Neuronal stem cell (in vitro differentiated cells): ENCODE measurements at regions not wholly inside any gene's neighbourhood (a gene's known extent, or its start where the extent isn't known, plus 50 kb on each side); places are given as distances from the start of the nearest gene placed in this dataset.

ENCODE experiments used
- DNase-seq: peaks from one replicate; pipeline ENCODE4 v3.0.0-alpha.2; 2013; ENCODE audit warnings: low spot score
- H2AFZ ChIP-seq: one replicate; pipeline ENCODE4 v1.6.1; 2013; ENCODE audit warnings: mild to moderate bottlenecking, low read length, inconsistent platforms
- H2AK5ac ChIP-seq: 2 replicates; pipeline ENCODE4 v1.6.1; 2013; ENCODE audit warnings: low read depth, mild to moderate bottlenecking, inconsistent platforms, low read length, moderate library complexity, mixed read lengths
- H2BK120ac ChIP-seq: 2 replicates; pipeline ENCODE4 v1.6.1; 2013; ENCODE audit warnings: low read depth, mild to moderate bottlenecking, inconsistent platforms, low read length, moderate library complexity, mixed read lengths
- H2BK12ac ChIP-seq: one replicate; pipeline ENCODE4 v1.6.1; 2013; ENCODE audit warnings: low read length, inconsistent platforms
- H2BK15ac ChIP-seq: 2 replicates; pipeline ENCODE4 v1.6.1; 2013; ENCODE audit warnings: mild to moderate bottlenecking, low read length, inconsistent platforms, mixed read lengths
- H2BK5ac ChIP-seq: one replicate; pipeline ENCODE4 v1.6.1; 2013; ENCODE audit warnings: inconsistent platforms, mild to moderate bottlenecking, low read length, moderate library complexity
- H3K14ac ChIP-seq: one replicate; pipeline ENCODE4 v1.6.1; 2013; ENCODE audit warnings: low read length, inconsistent platforms
- H3K18ac ChIP-seq: 2 replicates; pipeline ENCODE4 v1.6.1; 2013; ENCODE audit warnings: low read length, inconsistent platforms
- H3K23ac ChIP-seq: 2 replicates; pipeline ENCODE4 v1.6.1; 2013; ENCODE audit warnings: low read depth, mild to moderate bottlenecking, mixed read lengths, low read length, inconsistent platforms; ENCODE audit not compliant: poor library complexity
- H3K27ac ChIP-seq: replicated peaks from 3 replicates; pipeline ENCODE4 v1.5.1; 2013; ENCODE audit warnings: low read length, inconsistent platforms
- H3K27me3 ChIP-seq, 3 experiments: 2 replicates each; pipeline ENCODE4 v1.6.1; 2013; ENCODE audit warnings: low read length in 3 of 3, mild to moderate bottlenecking in 2 of 3, inconsistent platforms in 1 of 3, low read depth in 1 of 3, mixed read lengths in 1 of 3, moderate library complexity in 1 of 3; ENCODE audit not compliant: control insufficient read depth in 3 of 3, insufficient read depth in 3 of 3
- H3K36me3 ChIP-seq, 2 donors: replicated peaks in 1 of 2; 2 replicates each; pipeline ENCODE4 v1.6.1; 2013; ENCODE audit warnings: low read length in 2 of 2; ENCODE audit not compliant: control insufficient read depth in 2 of 2, insufficient read depth in 2 of 2
- H3K4ac ChIP-seq: 2 replicates; pipeline ENCODE4 v1.6.1; 2013; ENCODE audit warnings: inconsistent platforms, mild to moderate bottlenecking, low read length, moderate library complexity
- H3K4me1 ChIP-seq, 2 donors: 1 replicate in 1 of 2; 2 replicates in 1 of 2; pipeline ENCODE4 v1.6.1; 2013; ENCODE audit warnings: low read length in 2 of 2, low read depth in 1 of 2; ENCODE audit not compliant: control insufficient read depth in 2 of 2, insufficient read depth in 1 of 2
- H3K4me2 ChIP-seq: one replicate; pipeline ENCODE4 v1.6.1; 2013; ENCODE audit warnings: mild to moderate bottlenecking, low read length, inconsistent platforms; ENCODE audit not compliant: insufficient read depth, poor library complexity, severe bottlenecking
- H3K4me3 ChIP-seq, 2 donors: 2 replicates each; pipeline ENCODE4 v1.5.1; 2013; ENCODE audit warnings: low read length in 2 of 2, mild to moderate bottlenecking in 2 of 2, inconsistent platforms in 1 of 2, moderate library complexity in 1 of 2
- H3K79me1 ChIP-seq: one replicate; pipeline ENCODE4 v1.6.1; 2013; ENCODE audit warnings: low read depth, mild to moderate bottlenecking, inconsistent platforms, low read length, moderate library complexity
- H3K9ac ChIP-seq: one replicate; pipeline ENCODE4 v1.6.1; 2013; ENCODE audit warnings: mild to moderate bottlenecking, low read depth, low read length, inconsistent platforms; ENCODE audit not compliant: poor library complexity
- H3K9me3 ChIP-seq, 2 donors: replicated peaks in 1 of 2; 2 replicates each; pipeline versions ENCODE3 to v1.6.1; 2013; ENCODE audit warnings: low read length in 2 of 2, mild to moderate bottlenecking in 2 of 2, inconsistent platforms in 1 of 2, low read depth in 1 of 2, mixed read lengths in 1 of 2, moderate library complexity in 1 of 2; ENCODE audit not compliant: control insufficient read depth in 2 of 2, insufficient read depth in 1 of 2
- H4K8ac ChIP-seq: one replicate; pipeline ENCODE4 v1.6.1; 2013; ENCODE audit warnings: low read depth, mild to moderate bottlenecking, inconsistent platforms, low read length, moderate library complexity
- H4K91ac ChIP-seq: one replicate; pipeline ENCODE4 v1.6.1; 2013; ENCODE audit warnings: low read length, low read depth, mild to moderate bottlenecking, inconsistent platforms; ENCODE audit not compliant: poor library complexity
- WGBS, 2 donors: extraction: QIAGEN DNeasy Blood & Tissue Kit; methylation state at CpG; one replicate each; pipeline ENCODE4 v1.1.7; 2013; ENCODE audit warnings: missing lambda C conversion rate in 2 of 2, mixed read lengths in 1 of 2; ENCODE audit not compliant: insufficient read length in 2 of 2, insufficient replicate concordance in 1 of 2; ENCODE audit errors: extremely low coverage in 2 of 2; 5-methylcytosine and 5-hydroxymethylcytosine counted together

- Histone ChIP-seq H2AK5ac (no peak overlapping the region), H4K91ac (no peak overlapping the region), H3K9me3 (peaks cover 2 to 10% of the 10 kb centered on the region in 2 donors), H2AFZ (no peak overlapping the region), H3K18ac (no peak overlapping the region), H4K8ac (no peak overlapping the region), H3K79me1 (no peaks in the 10 kb centered on the region), H3K4me1 (no peaks in the 10 kb centered on the region), H3K4me2 (no peak overlapping the region), H3K4ac (no peak overlapping the region), H3K14ac (no peak overlapping the region), H3K4me3 (no peak overlapping the region), H3K27ac (no peak overlapping the region), H3K27me3 (no peaks in the 10 kb centered on the region), H2BK15ac (no peak overlapping the region), H3K23ac (no peak overlapping the region), H3K36me3 (no peaks in the 10 kb centered on the region), H2BK120ac (no peak overlapping the region), H2BK5ac (no peak overlapping the region), H2BK12ac (no peak overlapping the region), H3K9ac (no peak overlapping the region)
- no CpG with 5 or more reads among the region's 2 CpGs for WGBS, 2 donors
- DNase-seq, result no peak
Measured at GRCh38 chr5:10090074-10090473, 159.6 kb downstream of the ATPSCKMT start.

- Histone ChIP-seq H3K9me3 (peaks cover 2 to 8% of the 10 kb centered on the region in 2 donors), H3K27ac (no peak overlapping the region), H4K91ac (no peak overlapping the region), H3K36me3 (no peaks in the 10 kb centered on the region), H3K9ac (no peak overlapping the region), H3K4me3 (no peak overlapping the region), H3K18ac (no peak overlapping the region), H2BK15ac (no peak overlapping the region), H2AFZ (no peak overlapping the region), H2BK5ac (no peak overlapping the region), H4K8ac (no peak overlapping the region), H3K27me3 (no peaks in the 10 kb centered on the region), H2AK5ac (no peak overlapping the region), H3K4me2 (no peak overlapping the region), H2BK12ac (no peak overlapping the region), H3K4ac (no peak overlapping the region), H3K79me1 (no peaks in the 10 kb centered on the region), H3K14ac (no peak overlapping the region), H2BK120ac (no peak overlapping the region), H3K4me1 (no peaks in the 10 kb centered on the region), H3K23ac (no peak overlapping the region)
- DNase-seq, result no peak
- no CpG with 5 or more reads among the region's 5 CpGs for WGBS, 2 donors
Measured at GRCh38 chr5:10085185-10085584, 164.5 kb downstream of the ATPSCKMT start.

DNA sequence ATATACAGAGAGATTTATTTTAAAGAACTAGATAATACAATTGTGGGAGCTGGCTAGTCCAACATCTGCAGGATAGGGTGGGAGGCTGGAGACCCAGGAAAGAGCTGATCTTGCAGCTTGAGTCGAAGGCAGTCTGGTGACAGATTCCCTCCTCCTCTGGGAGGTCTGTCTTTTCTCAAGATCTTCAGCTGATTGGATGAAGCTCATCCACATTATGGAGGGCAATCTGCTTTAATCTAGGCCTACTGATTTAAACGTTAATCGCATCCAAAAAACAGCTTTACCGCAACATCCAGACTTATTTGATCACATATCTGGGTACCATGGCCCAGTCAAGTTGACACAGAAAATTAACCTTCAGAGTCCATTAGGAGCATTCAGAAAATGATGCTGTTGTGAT lies 168.1 kb downstream of the ATPSCKMT start:
- H2AK5ac ChIP-seq, result no peak overlapping the region
- H2BK5ac ChIP-seq, result no peak overlapping the region
- no peak overlapping the region for H2BK12ac ChIP-seq
- no peak overlapping the region for H4K8ac ChIP-seq
- no peaks in the 10 kb centered on the region for H3K79me1 ChIP-seq
- no peak overlapping the region for H2AFZ ChIP-seq
- no peak overlapping the region for H3K9ac ChIP-seq
- H2BK120ac ChIP-seq, result no peak overlapping the region
- H4K91ac ChIP-seq, result no peak overlapping the region
- H2BK15ac ChIP-seq, result no peak overlapping the region
- H3K18ac ChIP-seq, result no peak overlapping the region
- H3K9me3 ChIP-seq, result no peaks in the 10 kb centered on the region
- H3K27ac ChIP-seq, result no peak overlapping the region
- no peak overlapping the region for H3K4ac ChIP-seq
- H3K23ac ChIP-seq, result no peak overlapping the region
- H3K14ac ChIP-seq, result no peak overlapping the region
- H3K27me3 ChIP-seq, result no peaks in the 10 kb centered on the region
- no peak overlapping the region for H3K4me3 ChIP-seq
- no peak overlapping the region for H3K4me2 ChIP-seq
- H3K36me3 ChIP-seq, result no peaks in the 10 kb centered on the region
- no peak for DNase-seq
- no peaks in the 10 kb centered on the region for H3K4me1 ChIP-seq
- no CpG with 5 or more reads among the region's 4 CpGs for WGBS, 2 donors

DNA sequence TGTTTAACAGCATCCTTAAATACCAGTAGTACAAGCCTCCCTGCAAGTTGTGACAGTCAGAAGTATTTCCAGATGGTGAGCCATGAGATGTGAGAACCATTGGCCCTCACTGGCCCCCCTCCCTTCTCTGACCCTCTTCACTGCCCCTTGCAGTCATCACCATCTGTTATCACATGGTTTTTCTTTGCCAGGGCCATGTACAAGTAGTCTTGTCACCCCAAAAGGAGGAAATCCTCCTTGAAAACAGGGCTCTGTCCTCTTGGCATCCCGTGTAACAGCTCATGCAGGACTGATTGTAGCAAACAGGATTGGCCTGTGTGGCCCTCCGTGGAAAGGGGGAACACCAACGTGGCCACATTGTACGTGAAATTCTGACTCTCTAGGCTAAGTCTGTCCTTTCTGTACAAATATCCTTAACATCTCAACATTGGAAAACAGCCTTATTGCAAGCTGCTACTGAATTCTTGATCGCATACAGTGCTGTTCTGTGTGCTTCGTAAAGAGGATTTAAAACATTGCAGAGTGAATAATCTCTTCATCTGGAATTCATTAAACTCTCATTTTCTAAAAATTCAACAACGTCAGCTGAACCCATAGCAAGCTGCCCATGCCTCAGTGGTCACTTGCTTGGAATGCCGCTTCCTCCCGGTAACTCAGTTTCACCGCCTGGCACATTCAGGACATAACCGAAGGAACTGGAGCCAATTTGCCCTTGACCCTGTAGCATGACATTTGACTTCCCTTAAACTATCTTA lies 171.7 kb downstream of the ATPSCKMT start:
- no peak overlapping the region for H4K8ac ChIP-seq
- H2BK120ac ChIP-seq, result no peak overlapping the region
- H3K18ac ChIP-seq, result no peak overlapping the region
- no CpG with 5 or more reads among the region's 11 CpGs for WGBS, 2 donors
- no peak overlapping the region for H4K91ac ChIP-seq
- H3K4ac ChIP-seq, result no peak overlapping the region
- no peak overlapping the region for H3K9ac ChIP-seq
- H2AFZ ChIP-seq, result no peak overlapping the region
- H3K4me1 ChIP-seq, result no peaks in the 10 kb centered on the region
- H3K4me3 ChIP-seq, result no peak overlapping the region
- H3K14ac ChIP-seq, result no peak overlapping the region
- no peak for DNase-seq
- no peak overlapping the region for H3K23ac ChIP-seq
- H2AK5ac ChIP-seq, result no peak overlapping the region
- no peak overlapping the region for H3K27ac ChIP-seq
- no peak overlapping the region for H2BK5ac ChIP-seq
- H3K79me1 ChIP-seq, result no peaks in the 10 kb centered on the region
- H3K27me3 ChIP-seq, result no peaks in the 10 kb centered on the region
- no peaks in the 10 kb centered on the region for H3K9me3 ChIP-seq
- H2BK12ac ChIP-seq, result no peak overlapping the region
- no peaks in the 10 kb centered on the region for H3K36me3 ChIP-seq
- H2BK15ac ChIP-seq, result no peak overlapping the region
- no peak overlapping the region for H3K4me2 ChIP-seq
